Thyroid gland (tissue), 4 donors: ENCODE measurements at regions not wholly inside any gene's neighbourhood (a gene's known extent, or its start where the extent isn't known, plus 50 kb on each side); places are given as distances from the start of the nearest gene placed in this dataset.

Experiments
- POLR2A ChIP-seq, 2 donors: fragments of 450-650 bp; IDR thresholded peaks; one replicate each; pipeline ENCODE4 v1.6.1; 2017; ENCODE audit warnings: antibody characterized with exemption in 2 of 2, mild to moderate bottlenecking in 2 of 2, moderate library complexity in 1 of 2
- TF ChIP-seq, protein P1 (sequence below), 6 experiments: fragments of 200-600 bp in 3 of 6; fragments of 450-650 bp in 3 of 6; sonication (generic) in 3 of 6; IDR thresholded peaks; one replicate each; pipeline ENCODE4 v1.5.1; 2016 to 2019; ENCODE audit warnings: antibody characterized with exemption in 6 of 6, mild to moderate bottlenecking in 2 of 6, inconsistent platforms in 1 of 6, moderate library complexity in 1 of 6

DNA sequence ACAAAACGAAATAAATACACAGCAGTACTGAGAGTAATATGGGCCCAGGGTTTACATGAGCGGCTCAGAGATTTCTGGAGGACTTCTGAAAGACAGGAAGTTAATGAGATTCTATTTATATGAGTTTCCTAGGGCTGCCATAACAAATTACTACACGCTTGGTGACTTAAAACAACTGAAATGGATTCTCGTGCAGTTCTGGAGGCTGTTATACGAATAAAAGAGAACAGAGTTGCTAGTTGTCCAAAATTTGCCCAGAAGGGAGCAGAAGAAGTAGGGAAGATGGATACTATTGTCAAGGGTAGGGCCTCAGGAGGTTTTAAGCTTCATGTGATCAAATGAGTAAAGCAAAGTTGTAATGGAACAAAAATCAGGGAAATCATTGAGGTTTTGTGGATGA is 173.1 kb upstream of the LYSMD4 start:
- TF ChIP-seq, protein P1, sequence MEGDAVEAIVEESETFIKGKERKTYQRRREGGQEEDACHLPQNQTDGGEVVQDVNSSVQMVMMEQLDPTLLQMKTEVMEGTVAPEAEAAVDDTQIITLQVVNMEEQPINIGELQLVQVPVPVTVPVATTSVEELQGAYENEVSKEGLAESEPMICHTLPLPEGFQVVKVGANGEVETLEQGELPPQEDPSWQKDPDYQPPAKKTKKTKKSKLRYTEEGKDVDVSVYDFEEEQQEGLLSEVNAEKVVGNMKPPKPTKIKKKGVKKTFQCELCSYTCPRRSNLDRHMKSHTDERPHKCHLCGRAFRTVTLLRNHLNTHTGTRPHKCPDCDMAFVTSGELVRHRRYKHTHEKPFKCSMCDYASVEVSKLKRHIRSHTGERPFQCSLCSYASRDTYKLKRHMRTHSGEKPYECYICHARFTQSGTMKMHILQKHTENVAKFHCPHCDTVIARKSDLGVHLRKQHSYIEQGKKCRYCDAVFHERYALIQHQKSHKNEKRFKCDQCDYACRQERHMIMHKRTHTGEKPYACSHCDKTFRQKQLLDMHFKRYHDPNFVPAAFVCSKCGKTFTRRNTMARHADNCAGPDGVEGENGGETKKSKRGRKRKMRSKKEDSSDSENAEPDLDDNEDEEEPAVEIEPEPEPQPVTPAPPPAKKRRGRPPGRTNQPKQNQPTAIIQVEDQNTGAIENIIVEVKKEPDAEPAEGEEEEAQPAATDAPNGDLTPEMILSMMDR (IDR thresholded peaks at IDR 0.05): no peak
- no peak for TF ChIP-seq POLR2A (IDR thresholded peaks at IDR 0.05)
